ENCODE measurements at regions not wholly inside any gene's neighbourhood (a gene's known extent, or its start where the extent isn't known, plus 50 kb on each side); places are given as distances from the start of the nearest gene placed in this dataset.

- H3K27me3 ChIP-seq (ENCODE audit: control insufficient read depth in 3 of 3, insufficient read depth in 3 of 3, low read length in 3 of 3) = no peaks in the 10 kb centered on the region
- H3K27ac ChIP-seq (ENCODE audit: low read depth, low read length) = no peak overlapping the region
- H3K4me3 ChIP-seq (ENCODE audit: low read length in 3 of 3) = no peak overlapping the region
- no peak overlapping the region for H3K9ac ChIP-seq (ENCODE audit: low read depth in 1 of 3, low read length in 3 of 3)
- no peaks in the 10 kb centered on the region for H3K4me1 ChIP-seq (ENCODE audit: control insufficient read depth in 3 of 3, insufficient read depth in 3 of 3, low read length in 3 of 3)
- no peaks in the 10 kb centered on the region for H3K36me3 ChIP-seq (ENCODE audit: control insufficient read depth in 3 of 3, insufficient read depth in 3 of 3, low read length in 3 of 3)
- no peaks in the 10 kb centered on the region for H3K9me3 ChIP-seq (ENCODE audit: control insufficient read depth in 3 of 3, low read length in 3 of 3)
These were observed 787.3 kb downstream of the KCNT2 start for GRCh38 chr1:195820925-195821324.

GRCh38 chr1:195806060-195806459, 802.2 kb downstream of the KCNT2 start:
- Histone ChIP-seq H3K4me3 (ENCODE audit: low read length in 3 of 3) (no peak overlapping the region), H3K9me3 (ENCODE audit: control insufficient read depth in 3 of 3, low read length in 3 of 3) (no peaks in the 10 kb centered on the region), H3K4me1 (ENCODE audit: control insufficient read depth in 3 of 3, insufficient read depth in 3 of 3, low read length in 3 of 3) (no peaks in the 10 kb centered on the region), H3K36me3 (ENCODE audit: control insufficient read depth in 3 of 3, insufficient read depth in 3 of 3, low read length in 3 of 3) (no peaks in the 10 kb centered on the region), H3K27me3 (ENCODE audit: control insufficient read depth in 3 of 3, insufficient read depth in 3 of 3, low read length in 3 of 3) (no peaks in the 10 kb centered on the region), H3K9ac (ENCODE audit: low read depth in 1 of 3, low read length in 3 of 3) (no peak overlapping the region), H3K27ac (ENCODE audit: low read depth, low read length) (no peak overlapping the region)

GRCh38 chr1:195804547-195804946, 803.7 kb downstream of the KCNT2 start:
- no peak overlapping the region for H3K27ac ChIP-seq (ENCODE audit: low read depth, low read length)
- no peaks in the 10 kb centered on the region for H3K4me1 ChIP-seq (ENCODE audit: control insufficient read depth in 3 of 3, insufficient read depth in 3 of 3, low read length in 3 of 3)
- no peaks in the 10 kb centered on the region for H3K9me3 ChIP-seq (ENCODE audit: control insufficient read depth in 3 of 3, low read length in 3 of 3)
- no peaks in the 10 kb centered on the region for H3K36me3 ChIP-seq (ENCODE audit: control insufficient read depth in 3 of 3, insufficient read depth in 3 of 3, low read length in 3 of 3)
- no peak overlapping the region for H3K9ac ChIP-seq (ENCODE audit: low read depth in 1 of 3, low read length in 3 of 3)
- no peak overlapping the region for H3K4me3 ChIP-seq (ENCODE audit: low read length in 3 of 3)
- no peaks in the 10 kb centered on the region for H3K27me3 ChIP-seq (ENCODE audit: control insufficient read depth in 3 of 3, insufficient read depth in 3 of 3, low read length in 3 of 3)

- H3K36me3 ChIP-seq (ENCODE audit: control insufficient read depth in 3 of 3, insufficient read depth in 3 of 3, low read length in 3 of 3) = no peaks in the 10 kb centered on the region
- no peaks in the 10 kb centered on the region for H3K9me3 ChIP-seq (ENCODE audit: control insufficient read depth in 3 of 3, low read length in 3 of 3)
- H3K4me1 ChIP-seq (ENCODE audit: control insufficient read depth in 3 of 3, insufficient read depth in 3 of 3, low read length in 3 of 3) = no peaks in the 10 kb centered on the region
- no peak overlapping the region for H3K27ac ChIP-seq (ENCODE audit: low read depth, low read length)
- no peak overlapping the region for H3K4me3 ChIP-seq (ENCODE audit: low read length in 3 of 3)
- H3K9ac ChIP-seq (ENCODE audit: low read depth in 1 of 3, low read length in 3 of 3) = no peak overlapping the region
- H3K27me3 ChIP-seq (ENCODE audit: control insufficient read depth in 3 of 3, insufficient read depth in 3 of 3, low read length in 3 of 3) = no peaks in the 10 kb centered on the region
These were observed 809.2 kb downstream of the KCNT2 start for GRCh38 chr1:195799016-195799415.

GRCh38 chr1:195794225-195794624, 814.0 kb downstream of the KCNT2 start:
- Histone ChIP-seq H3K9ac (ENCODE audit: low read depth in 1 of 3, low read length in 3 of 3) (no peak overlapping the region), H3K4me1 (ENCODE audit: control insufficient read depth in 3 of 3, insufficient read depth in 3 of 3, low read length in 3 of 3) (no peaks in the 10 kb centered on the region), H3K4me3 (ENCODE audit: low read length in 3 of 3) (no peak overlapping the region), H3K27ac (ENCODE audit: low read depth, low read length) (no peak overlapping the region), H3K36me3 (ENCODE audit: control insufficient read depth in 3 of 3, insufficient read depth in 3 of 3, low read length in 3 of 3) (no peaks in the 10 kb centered on the region), H3K9me3 (ENCODE audit: control insufficient read depth in 3 of 3, low read length in 3 of 3) (peaks cover 0 to 2% (median 2%) of the 10 kb centered on the region in 3 donors), H3K27me3 (ENCODE audit: control insufficient read depth in 3 of 3, insufficient read depth in 3 of 3, low read length in 3 of 3) (no peaks in the 10 kb centered on the region)

GRCh38 chr1:195791796-195792195, 816.4 kb downstream of the KCNT2 start:
- Histone ChIP-seq H3K4me3 (ENCODE audit: low read length in 3 of 3) (no peak overlapping the region), H3K4me1 (ENCODE audit: control insufficient read depth in 3 of 3, insufficient read depth in 3 of 3, low read length in 3 of 3) (no peaks in the 10 kb centered on the region), H3K9ac (ENCODE audit: low read depth in 1 of 3, low read length in 3 of 3) (no peak overlapping the region), H3K9me3 (ENCODE audit: control insufficient read depth in 3 of 3, low read length in 3 of 3) (peaks cover 0 to 2% (median 2%) of the 10 kb centered on the region in 3 donors), H3K36me3 (ENCODE audit: control insufficient read depth in 3 of 3, insufficient read depth in 3 of 3, low read length in 3 of 3) (no peaks in the 10 kb centered on the region), H3K27ac (ENCODE audit: low read depth, low read length) (no peak overlapping the region), H3K27me3 (ENCODE audit: control insufficient read depth in 3 of 3, insufficient read depth in 3 of 3, low read length in 3 of 3) (no peaks in the 10 kb centered on the region)

GRCh38 chr1:195790514-195791168, 817.6 kb downstream of the KCNT2 start:
- no peak overlapping the region for H3K9ac ChIP-seq (ENCODE audit: low read depth in 1 of 3, low read length in 3 of 3)
- no peak overlapping the region for H3K4me3 ChIP-seq (ENCODE audit: low read length in 3 of 3)
- H3K4me1 ChIP-seq (ENCODE audit: control insufficient read depth in 3 of 3, insufficient read depth in 3 of 3, low read length in 3 of 3) = no peaks in the 10 kb centered on the region
- H3K27ac ChIP-seq (ENCODE audit: low read depth, low read length) = no peak overlapping the region
- H3K9me3 ChIP-seq (ENCODE audit: control insufficient read depth in 3 of 3, low read length in 3 of 3) = peaks cover 0 to 2% (median 2%) of the 10 kb centered on the region in 3 donors
- no peaks in the 10 kb centered on the region for H3K27me3 ChIP-seq (ENCODE audit: control insufficient read depth in 3 of 3, insufficient read depth in 3 of 3, low read length in 3 of 3)
- no peaks in the 10 kb centered on the region for H3K36me3 ChIP-seq (ENCODE audit: control insufficient read depth in 3 of 3, insufficient read depth in 3 of 3, low read length in 3 of 3)

GRCh38 chr1:195789321-195789720, 818.9 kb downstream of the KCNT2 start:
- Histone ChIP-seq H3K9me3 (ENCODE audit: control insufficient read depth in 3 of 3, low read length in 3 of 3) (peaks cover 0 to 2% (median 2%) of the 10 kb centered on the region in 3 donors), H3K9ac (ENCODE audit: low read depth in 1 of 3, low read length in 3 of 3) (no peak overlapping the region), H3K4me3 (ENCODE audit: low read length in 3 of 3) (no peak overlapping the region), H3K27ac (ENCODE audit: low read depth, low read length) (no peak overlapping the region), H3K27me3 (ENCODE audit: control insufficient read depth in 3 of 3, insufficient read depth in 3 of 3, low read length in 3 of 3) (no peaks in the 10 kb centered on the region), H3K4me1 (ENCODE audit: control insufficient read depth in 3 of 3, insufficient read depth in 3 of 3, low read length in 3 of 3) (no peaks in the 10 kb centered on the region), H3K36me3 (ENCODE audit: control insufficient read depth in 3 of 3, insufficient read depth in 3 of 3, low read length in 3 of 3) (no peaks in the 10 kb centered on the region)

GRCh38 chr1:195788721-195789120, 819.5 kb downstream of the KCNT2 start:
- Histone ChIP-seq H3K4me3 (ENCODE audit: low read length in 3 of 3) (no peak overlapping the region), H3K4me1 (ENCODE audit: control insufficient read depth in 3 of 3, insufficient read depth in 3 of 3, low read length in 3 of 3) (no peaks in the 10 kb centered on the region), H3K36me3 (ENCODE audit: control insufficient read depth in 3 of 3, insufficient read depth in 3 of 3, low read length in 3 of 3) (no peaks in the 10 kb centered on the region), H3K27ac (ENCODE audit: low read depth, low read length) (no peak overlapping the region), H3K9me3 (ENCODE audit: control insufficient read depth in 3 of 3, low read length in 3 of 3) (peaks cover 0 to 2% (median 2%) of the 10 kb centered on the region in 3 donors), H3K9ac (ENCODE audit: low read depth in 1 of 3, low read length in 3 of 3) (no peak overlapping the region), H3K27me3 (ENCODE audit: control insufficient read depth in 3 of 3, insufficient read depth in 3 of 3, low read length in 3 of 3) (no peaks in the 10 kb centered on the region)

- H3K36me3 ChIP-seq (ENCODE audit: control insufficient read depth in 3 of 3, insufficient read depth in 3 of 3, low read length in 3 of 3) = no peaks in the 10 kb centered on the region
- H3K27ac ChIP-seq (ENCODE audit: low read depth, low read length) = no peak overlapping the region
- no peak overlapping the region for H3K4me3 ChIP-seq (ENCODE audit: low read length in 3 of 3)
- no peaks in the 10 kb centered on the region for H3K4me1 ChIP-seq (ENCODE audit: control insufficient read depth in 3 of 3, insufficient read depth in 3 of 3, low read length in 3 of 3)
- H3K9ac ChIP-seq (ENCODE audit: low read depth in 1 of 3, low read length in 3 of 3) = no peak overlapping the region
- peaks cover 0 to 2% (median 0%) of the 10 kb centered on the region in 3 donors for H3K9me3 ChIP-seq (ENCODE audit: control insufficient read depth in 3 of 3, low read length in 3 of 3)
- H3K27me3 ChIP-seq (ENCODE audit: control insufficient read depth in 3 of 3, insufficient read depth in 3 of 3, low read length in 3 of 3) = no peaks in the 10 kb centered on the region
These were observed 822.4 kb downstream of the KCNT2 start for GRCh38 chr1:195785830-195786229.
